T-cell (primary cell): ENCODE measurements at regions not wholly inside any gene's neighbourhood (a gene's known extent, or its start where the extent isn't known, plus 50 kb on each side); places are given as distances from the start of the nearest gene placed in this dataset.
"Not testable (repeated sequence)": the region's sequence is repeated elsewhere in the genome, so short reads cannot be mapped to it uniquely, and the experiment has no call there.

Source experiments
- ATAC-seq, 4 experiments: fragments of 200-7000 bp in 3 of 4; fragments of 150-1000 bp in 1 of 4; cut with Tn5 transposase; replicated peaks in 1 of 4; 1 replicate in 3 of 4; 2 replicates in 1 of 4; pipeline ENCODE4 v1.10.0; 2021; ENCODE audit warnings: moderate library complexity in 3 of 4, mild to moderate bottlenecking in 2 of 4, moderate number of reproducible peaks in 1 of 4
- CTCF ChIA-PET, 2 donors: fragments of 300-600 bp; sonication (Branson Sonifier 250); formaldehyde crosslinking; loops; one replicate each; lab custom pipeline; 2022; ENCODE audit warnings: antibody characterized with exemption in 2 of 2; lab: Charles Lee
- POLR2A ChIA-PET, 2 donors: fragments of 300-600 bp; sonication (Branson Sonifier 250); formaldehyde crosslinking; loops; one replicate each; lab custom pipeline; 2022; ENCODE audit warnings: antibody characterized with exemption in 2 of 2; lab: Charles Lee
- DNase-seq, 35 experiments: peaks; one replicate each; pipeline versions ENCODE4 v3.0.0 to v3.0.0-alpha.2; 2013 to 2023
- H3K27ac ChIP-seq: one replicate; pipeline ENCODE4 v1.5.1; 2013; ENCODE audit warnings: low read length
- H3K27me3 ChIP-seq, 2 experiments: replicated peaks in 1 of 2; 1 replicate in 1 of 2; 2 replicates in 1 of 2; pipeline versions ENCODE4 v1.6.1 to v1.7.0; 2013; ENCODE audit warnings: low read length in 1 of 2, mixed read lengths in 1 of 2; ENCODE audit not compliant: control insufficient read depth in 2 of 2, insufficient read depth in 2 of 2; ENCODE audit errors: extremely low read depth in 1 of 2
- H3K36me3 ChIP-seq, 2 donors: 1 replicate in 1 of 2; 2 replicates in 1 of 2; pipeline versions ENCODE4 v1.6.1 to v1.7.0; 2013; ENCODE audit warnings: low read length in 1 of 2; ENCODE audit not compliant: control insufficient read depth in 2 of 2, insufficient read depth in 1 of 2; ENCODE audit errors: extremely low read depth in 1 of 2
- H3K4me1 ChIP-seq, 2 experiments: 1 replicate in 1 of 2; 2 replicates in 1 of 2; pipeline versions ENCODE4 v1.6.1 to v1.7.0; 2013; ENCODE audit warnings: low read length in 2 of 2, mixed read lengths in 1 of 2; ENCODE audit not compliant: insufficient read depth in 2 of 2, control insufficient read depth in 1 of 2; ENCODE audit errors: extremely low read depth in 1 of 2
- H3K4me3 ChIP-seq, 2 donors: 1 replicate in 1 of 2; 2 replicates in 1 of 2; pipeline versions ENCODE4 v1.5.1 to v1.7.0; 2013; ENCODE audit warnings: mild to moderate bottlenecking in 2 of 2, low read length in 1 of 2, moderate library complexity in 1 of 2; ENCODE audit not compliant: control insufficient read depth in 1 of 2; ENCODE audit errors: extremely low read depth in 1 of 2
- H3K9me3 ChIP-seq: 2 replicates; pipeline ENCODE4 v1.7.0; 2013
- H3K27ac Mint-ChIP-seq, 2 donors: one replicate each; pipeline ENCODE4 v1.8.0; 2020 to 2021; ENCODE audit warnings: mild to moderate bottlenecking in 2 of 2, mixed read lengths in 2 of 2
- H3K27me3 Mint-ChIP-seq, 2 donors: one replicate each; pipeline ENCODE4 v1.8.0; 2021 to 2022; ENCODE audit warnings: mixed read lengths in 2 of 2
- H3K36me3 Mint-ChIP-seq: one replicate; pipeline ENCODE4 v1.8.0; 2021; ENCODE audit warnings: mixed read lengths
- H3K4me1 Mint-ChIP-seq, 3 donors: one replicate each; pipeline ENCODE4 v1.8.0; 2020 to 2022; ENCODE audit warnings: mixed read lengths in 3 of 3, mild to moderate bottlenecking in 1 of 3
- H3K4me3 Mint-ChIP-seq, 3 donors: one replicate each; pipeline ENCODE4 v1.8.0; 2020 to 2022; ENCODE audit warnings: mild to moderate bottlenecking in 3 of 3, mixed read lengths in 3 of 3, moderate library complexity in 3 of 3
- H3K9me3 Mint-ChIP-seq, 3 donors: one replicate each; pipeline ENCODE4 v1.8.0; 2020 to 2022; ENCODE audit warnings: mixed read lengths in 3 of 3
- WGBS: methylation state at CpG from one replicate; pipeline ENCODE4 v1.1.5; 2013; ENCODE audit warnings: missing lambda C conversion rate; ENCODE audit not compliant: insufficient coverage; 5-methylcytosine and 5-hydroxymethylcytosine counted together

- POLR2A ChIA-PET, result no interaction called here
- 52% methylated on average over 1 of the region's 1 CpG for WGBS
- no peaks in the 10 kb centered on the region for H3K27me3 ChIP-seq
- Mint-ChIP-seq H3K36me3 (no peaks in the 10 kb centered on the region), H3K4me3 (no peak overlapping the region), H3K9me3 (peaks cover 20 to 36% (median 30%) of the 10 kb centered on the region in 3 donors), H3K27ac (no peak overlapping the region), H3K4me1 (no peaks in the 10 kb centered on the region), H3K27me3 (no peaks in the 10 kb centered on the region)
- no peak overlapping the region for H3K27ac ChIP-seq
- no peaks in the 10 kb centered on the region for H3K9me3 ChIP-seq
- H3K4me1 ChIP-seq, result no peaks in the 10 kb centered on the region
- CTCF ChIA-PET, result no interaction called here
- no peak overlapping the region for H3K4me3 ChIP-seq
- DNase-seq (no peak), ATAC-seq (no peak)
- no peaks in the 10 kb centered on the region for H3K36me3 ChIP-seq
Measured at GRCh38 chr16:7775072-7775488, 442.4 kb downstream of the RBFOX1 start.

- DNase-seq, result no peak
- no peaks in the 10 kb centered on the region for H3K4me1 ChIP-seq
- H3K27ac ChIP-seq, result no peak overlapping the region
- H3K4me3 ChIP-seq, result no peak overlapping the region
- Mint-ChIP-seq H3K4me3 (no peak overlapping the region), H3K27ac (no peak overlapping the region), H3K36me3 (no peaks in the 10 kb centered on the region), H3K27me3 (no peaks in the 10 kb centered on the region), H3K9me3 (peaks cover 20 to 29% (median 28%) of the 10 kb centered on the region in 3 donors), H3K4me1 (no peaks in the 10 kb centered on the region)
- 96% methylated on average over 2 of the region's 8 CpGs for WGBS
- H3K9me3 ChIP-seq, result no peaks in the 10 kb centered on the region
- no peaks in the 10 kb centered on the region for H3K27me3 ChIP-seq
- ChIA-PET CTCF (no interaction called here), POLR2A (no interaction called here)
- no peaks in the 10 kb centered on the region for H3K36me3 ChIP-seq
- ATAC-seq, result no peak
Measured at GRCh38 chr16:7772722-7773121, 440.1 kb downstream of the RBFOX1 start.

GRCh38 chr16:7769091-7769490 lies 436.4 kb downstream of the RBFOX1 start:
- H3K9me3 ChIP-seq, POLR2A ChIA-PET, ATAC-seq, H3K4me1 Mint-ChIP-seq, H3K27ac ChIP-seq, H3K27ac Mint-ChIP-seq, CTCF ChIA-PET, H3K36me3 Mint-ChIP-seq, H3K4me3 ChIP-seq, H3K27me3 Mint-ChIP-seq, H3K4me1 ChIP-seq, H3K4me3 Mint-ChIP-seq, H3K27me3 ChIP-seq, DNase-seq, H3K36me3 ChIP-seq: not testable (repeated sequence)
- no CpG with 5 or more reads among the region's 6 CpGs for WGBS
- H3K9me3 Mint-ChIP-seq, result peaks cover 18 to 27% (median 18%) of the 10 kb centered on the region in 3 donors

GRCh38 chr16:7765079-7765550 lies 432.5 kb downstream of the RBFOX1 start:
- CTCF ChIA-PET, result no interaction called here
- H3K27me3 ChIP-seq, result no peaks in the 10 kb centered on the region
- ATAC-seq (no peak), DNase-seq (no peak)
- no peak overlapping the region for H3K4me3 ChIP-seq
- Mint-ChIP-seq H3K27ac (no peak overlapping the region), H3K36me3 (no peaks in the 10 kb centered on the region), H3K4me3 (no peak overlapping the region), H3K4me1 (no peaks in the 10 kb centered on the region), H3K9me3 (peaks cover 8 to 10% (median 9%) of the 10 kb centered on the region in 3 donors), H3K27me3 (no peaks in the 10 kb centered on the region)
- no peaks in the 10 kb centered on the region for H3K9me3 ChIP-seq
- POLR2A ChIA-PET, result no interaction called here
- no peaks in the 10 kb centered on the region for H3K4me1 ChIP-seq
- H3K36me3 ChIP-seq, result no peaks in the 10 kb centered on the region
- 22% methylated on average over 1 of the region's 3 CpGs for WGBS
- no peak overlapping the region for H3K27ac ChIP-seq

- H3K36me3 ChIP-seq, result no peaks in the 10 kb centered on the region
- no peak overlapping the region for H3K4me3 Mint-ChIP-seq
Measured at GRCh38 chr16:7763111-7763510, 430.5 kb downstream of the RBFOX1 start.

More at GRCh38 chr16:7763111-7763510, 430.5 kb downstream of the RBFOX1 start:
- Histone ChIP-seq H3K9me3 (no peaks in the 10 kb centered on the region), H3K4me3 (no peak overlapping the region), H3K27ac (no peak overlapping the region), H3K4me1 (no peaks in the 10 kb centered on the region), H3K27me3 (no peaks in the 10 kb centered on the region)
- ATAC-seq (no peak), DNase-seq (no peak)
- no peaks in the 10 kb centered on the region for H3K36me3 Mint-ChIP-seq
- no peaks in the 10 kb centered on the region for H3K4me1 Mint-ChIP-seq
- ChIA-PET POLR2A (no interaction called here), CTCF (no interaction called here)
- H3K27me3 Mint-ChIP-seq, result no peaks in the 10 kb centered on the region
- no peak overlapping the region for H3K27ac Mint-ChIP-seq
- 78% methylated on average over 5 of the region's 8 CpGs for WGBS
- peaks cover 7 to 10% (median 8%) of the 10 kb centered on the region in 3 donors for H3K9me3 Mint-ChIP-seq
